KBM-7 (cell line): ENCODE measurements at regions not wholly inside any gene's neighbourhood (a gene's known extent, or its start where the extent isn't known, plus 50 kb on each side); places are given as distances from the start of the nearest gene placed in this dataset.
"Not testable (repeated sequence)": the region's sequence is repeated elsewhere in the genome, so short reads cannot be mapped to it uniquely, and the experiment has no call there.

Experiments
- DNase-seq: peaks from one replicate; pipeline ENCODE4 v3.0.0-alpha.2; 2015
- in situ Hi-C: fragments of 300-500 bp; cut with MboI; formaldehyde crosslinking; loops from 2 replicates; pipeline ENCODE4 v1.14.3; 2020; ENCODE audit warnings: low sequenced_read_pairs, low pct_unique_long_range_greater_than_20kb, mixed read lengths

DNA sequence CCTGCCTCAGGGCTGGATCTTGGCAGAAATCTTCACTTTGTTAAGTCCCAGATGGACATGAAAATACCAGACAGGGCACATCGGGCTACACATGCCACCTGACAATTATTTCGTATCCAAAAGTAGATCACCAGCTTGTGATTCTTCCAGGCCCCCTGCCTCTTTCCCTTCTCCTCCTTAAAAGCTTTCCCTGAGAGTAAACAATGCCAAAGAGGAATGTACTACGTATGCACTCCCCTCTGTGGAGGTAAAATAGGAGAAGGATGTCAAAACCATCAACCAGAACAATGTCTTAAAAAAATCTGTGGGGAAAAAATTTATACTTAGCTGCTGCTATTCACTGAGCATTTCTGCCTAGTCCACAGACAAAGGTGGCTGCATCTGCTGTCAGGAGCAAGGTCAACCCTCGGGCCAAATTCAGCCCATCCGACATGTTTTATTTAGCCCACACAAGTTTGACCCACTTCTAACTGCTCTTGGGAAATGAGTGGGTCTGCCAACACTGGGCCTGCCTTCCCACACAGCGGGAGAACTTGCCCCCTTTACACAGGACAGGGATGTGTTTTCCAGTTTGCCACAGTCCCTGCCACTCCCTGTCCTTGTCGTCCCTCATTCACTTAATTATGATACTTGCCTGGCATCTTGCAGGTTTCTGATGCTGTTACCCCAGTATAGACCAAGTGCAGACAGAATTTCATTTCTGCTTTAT is 74.7 kb upstream of the NBPF26 start:
- in situ Hi-C loops, DNase-seq: not testable (repeated sequence)

- DNase-seq, in situ Hi-C loops: not testable (repeated sequence)
Observed at GRCh38 chr1:120649730-120650129, 74.0 kb upstream of the NBPF26 start.

- DNase-seq, in situ Hi-C loops: not testable (repeated sequence)
Observed at GRCh38 chr1:120654114-120654513, 69.6 kb upstream of the NBPF26 start.

- in situ Hi-C loops, DNase-seq: not testable (repeated sequence)
Observed at GRCh38 chr1:120655394-120655793, 68.4 kb upstream of the NBPF26 start.

DNA sequence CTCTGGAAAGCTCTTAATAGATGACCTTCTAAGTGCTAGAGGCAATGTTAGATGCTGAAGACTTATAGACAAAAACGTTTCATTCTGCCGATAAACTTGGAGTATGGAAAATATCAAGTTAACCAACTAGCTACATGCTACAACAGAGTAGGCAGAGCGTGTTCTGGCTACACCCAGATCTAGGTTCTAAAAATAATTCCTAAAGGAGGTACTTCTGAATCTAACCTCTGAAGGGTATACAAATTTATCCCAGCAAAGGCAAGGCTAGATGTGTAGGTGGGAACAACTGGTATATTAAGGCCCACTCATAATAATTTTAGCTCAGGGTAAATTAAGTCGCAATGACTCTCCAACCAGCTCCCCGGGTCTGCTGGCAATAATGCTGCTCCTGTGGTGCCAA is 67.6 kb upstream of the NBPF26 start:
- DNase-seq, in situ Hi-C loops: not testable (repeated sequence)

GRCh38 chr1:120657804-120658203 is 65.9 kb upstream of the NBPF26 start:
- in situ Hi-C loops, DNase-seq: not testable (repeated sequence)

GRCh38 chr1:120658622-120659021 is 65.1 kb upstream of the NBPF26 start:
- in situ Hi-C loops, DNase-seq: not testable (repeated sequence)

DNA sequence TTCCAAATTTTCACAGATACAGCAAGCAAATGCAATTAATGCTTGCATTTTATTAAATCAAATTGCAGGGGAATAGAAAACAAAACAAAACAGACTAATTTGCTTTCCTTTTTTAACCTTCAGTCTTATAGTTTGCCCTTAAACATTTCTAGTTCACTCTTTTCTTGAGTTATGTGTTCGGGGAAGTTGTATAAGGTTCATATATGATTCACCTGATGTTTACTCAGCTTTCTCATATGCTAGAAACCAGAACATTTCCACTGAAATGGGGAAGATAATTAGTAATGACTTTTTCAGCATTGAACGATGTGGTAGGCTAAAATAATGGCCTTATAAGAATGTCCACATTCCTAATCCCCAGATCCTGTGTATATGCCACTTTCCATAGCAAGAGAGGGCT is 64.6 kb upstream of the NBPF26 start:
- in situ Hi-C loops, DNase-seq: not testable (repeated sequence)

GRCh38 chr1:120664376-120665249 is 59.1 kb upstream of the NBPF26 start:
- DNase-seq, in situ Hi-C loops: not testable (repeated sequence)

DNA sequence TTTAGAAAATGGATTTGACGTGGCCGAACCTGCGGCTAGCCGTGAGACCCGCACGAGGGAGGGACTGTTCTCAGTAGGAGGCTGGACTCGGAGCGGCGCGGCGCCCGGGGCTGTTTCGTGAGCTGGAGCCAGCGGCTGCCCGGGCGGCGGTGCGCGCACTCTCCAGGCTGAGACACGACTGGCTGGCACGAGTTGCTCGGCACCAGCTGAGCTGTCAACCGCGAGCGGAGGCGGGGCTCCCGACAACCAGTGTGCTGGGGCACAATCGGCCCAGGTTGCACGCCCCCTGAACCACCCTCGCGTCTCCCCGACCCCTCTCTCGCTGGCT is 58.5 kb upstream of the NBPF26 start:
- in situ Hi-C loops, DNase-seq: not testable (repeated sequence)

GRCh38 chr1:120668187-120668586 is 55.6 kb upstream of the NBPF26 start:
- in situ Hi-C loops, DNase-seq: not testable (repeated sequence)
